HG02798 (cell line): ENCODE measurements at regions not wholly inside any gene's neighbourhood (a gene's known extent, or its start where the extent isn't known, plus 50 kb on each side); places are given as distances from the start of the nearest gene placed in this dataset.

ENCODE experiments used
- ATAC-seq: cut with Tn5 transposase; IDR thresholded peaks from one replicate; pipeline ENCODE4 v1.9.1; 2021; ENCODE audit warnings: mild to moderate bottlenecking; ENCODE audit not compliant: unreplicated experiment, poor library complexity

DNA sequence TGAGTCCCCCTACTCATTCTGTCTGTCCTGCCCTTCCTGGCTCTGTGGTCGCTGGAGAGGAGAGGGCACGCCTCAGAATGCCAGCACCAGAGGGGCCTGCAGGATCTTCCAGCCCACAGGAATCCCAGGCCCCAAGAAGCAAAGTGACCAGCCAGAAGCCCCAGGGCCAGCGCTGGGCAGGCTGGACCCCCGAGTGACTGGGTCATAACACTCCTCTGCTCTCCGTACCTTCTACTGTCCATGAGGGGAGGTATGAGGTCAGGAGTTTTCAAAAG is 102.6 kb upstream of the GPR26 start:
- no peak for ATAC-seq

DNA sequence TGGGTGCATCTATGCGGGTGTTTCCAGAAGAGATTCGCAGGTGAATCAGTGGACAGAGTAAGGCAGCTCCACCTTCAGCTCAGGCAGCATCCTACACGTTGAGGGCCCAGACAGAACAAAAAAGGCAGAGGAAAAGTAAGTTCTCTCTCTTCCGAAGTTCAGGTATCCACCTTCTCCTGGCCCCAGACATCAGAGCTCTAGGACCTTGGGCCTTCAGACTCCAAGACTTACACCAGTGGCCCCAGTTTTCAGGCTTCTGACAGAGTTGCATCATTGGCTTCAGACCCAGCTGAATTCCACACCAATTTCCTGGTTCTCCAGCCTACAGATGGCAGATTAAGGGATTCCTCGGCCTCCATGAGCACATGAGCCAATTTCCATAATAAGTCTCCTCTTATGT is 102.2 kb upstream of the GPR26 start:
- ATAC-seq: no peak

DNA sequence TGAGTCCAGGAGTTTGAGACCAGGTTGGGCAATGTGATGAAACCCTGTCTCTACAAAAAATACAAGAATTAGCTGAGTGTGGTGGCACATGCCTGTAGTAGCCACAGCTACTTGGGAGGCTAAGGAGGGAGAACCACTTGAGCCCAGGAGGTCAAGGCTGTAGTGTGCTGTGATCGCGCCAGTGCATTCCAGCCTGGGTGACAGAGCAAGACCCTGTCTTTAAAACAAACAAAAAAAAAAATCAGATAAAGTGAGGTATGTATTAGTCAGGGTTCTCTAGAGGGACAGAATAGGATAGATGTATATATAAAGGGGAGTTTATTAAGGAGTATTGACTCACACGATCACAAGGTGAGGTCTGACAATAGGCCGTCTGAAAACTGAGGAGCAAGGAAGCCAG is 101.5 kb upstream of the GPR26 start:
- no peak for ATAC-seq

DNA sequence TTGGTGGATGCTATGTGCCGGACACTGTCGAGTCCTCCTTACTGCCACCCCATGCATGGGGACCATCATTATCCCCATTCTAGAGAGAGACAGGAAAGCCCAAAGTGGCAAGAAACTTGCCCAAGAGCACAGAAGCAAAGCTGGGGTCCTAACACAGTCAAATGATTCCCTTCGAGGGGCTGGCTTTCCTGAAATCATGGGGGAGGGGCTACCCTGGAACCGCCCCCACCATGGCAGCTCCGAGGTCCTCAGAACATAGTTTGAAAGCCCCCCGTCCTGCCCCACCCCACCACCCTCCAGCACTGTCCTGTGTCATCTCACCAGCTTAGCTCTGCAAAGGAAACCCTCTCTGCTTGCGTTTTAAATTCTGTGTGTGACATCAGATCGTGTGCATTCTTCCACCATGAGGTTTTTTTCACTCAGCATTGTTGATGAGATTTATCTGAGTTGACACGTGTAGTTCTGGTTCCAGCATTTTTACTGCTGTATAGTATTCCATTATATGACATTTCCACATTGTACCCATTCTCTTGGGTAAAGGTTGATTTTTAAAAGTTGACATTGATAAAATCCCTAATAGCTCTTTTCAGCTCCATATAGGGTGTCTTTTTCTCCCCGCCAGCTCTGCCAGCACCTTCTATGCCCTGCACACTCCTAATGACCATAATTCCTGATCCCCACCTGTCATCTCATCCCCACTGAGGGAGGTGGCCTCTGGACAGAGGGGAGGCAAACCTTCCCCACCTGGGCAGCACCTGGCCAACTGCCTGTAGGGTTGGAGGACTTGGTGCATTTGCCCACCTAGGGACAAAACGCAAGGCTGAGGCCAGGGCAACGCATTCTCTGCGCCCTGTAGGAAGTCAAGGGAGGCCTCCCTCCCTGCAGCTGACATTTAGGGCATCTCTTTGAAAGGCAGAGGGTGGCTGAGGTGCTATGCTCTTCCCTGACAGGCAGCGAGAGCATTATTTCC is 100.2 kb upstream of the GPR26 start:
- ATAC-seq: no peak

DNA sequence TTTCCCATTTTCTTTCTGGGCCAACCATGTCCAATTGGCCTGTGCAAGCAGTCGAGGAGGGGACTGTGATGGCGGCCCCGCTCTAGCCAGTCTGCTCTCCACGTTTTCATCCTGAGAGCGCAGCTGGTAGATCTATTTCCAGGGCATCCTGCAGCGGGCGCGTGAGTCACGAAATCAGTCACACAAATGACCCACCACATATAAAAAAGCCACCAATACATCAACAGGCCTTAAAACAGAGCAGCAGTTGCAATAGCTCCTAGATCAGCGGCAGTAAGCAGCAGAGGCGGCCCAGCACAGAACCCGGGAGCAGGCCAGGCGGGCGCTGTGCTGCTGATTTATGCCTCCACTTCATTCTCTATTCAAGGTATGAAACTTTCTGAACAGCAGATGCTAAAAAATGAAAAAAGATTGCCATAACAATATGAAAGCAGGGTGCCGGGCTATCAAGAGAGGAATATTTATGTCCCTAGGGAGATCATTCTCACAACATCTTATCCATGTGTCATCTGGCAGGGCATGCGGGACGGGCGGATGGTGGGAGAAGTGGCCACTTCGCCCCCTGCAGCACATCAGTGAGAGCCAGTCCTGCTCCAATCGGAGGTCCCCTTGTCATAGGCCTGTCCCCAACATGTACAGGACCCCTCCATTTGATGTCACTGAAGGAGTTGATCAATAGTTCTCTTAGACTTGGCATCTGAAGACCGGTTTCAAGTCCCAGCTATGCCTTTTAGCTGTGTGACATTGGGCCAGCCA is 98.0 kb upstream of the GPR26 start:
- no peak for ATAC-seq

DNA sequence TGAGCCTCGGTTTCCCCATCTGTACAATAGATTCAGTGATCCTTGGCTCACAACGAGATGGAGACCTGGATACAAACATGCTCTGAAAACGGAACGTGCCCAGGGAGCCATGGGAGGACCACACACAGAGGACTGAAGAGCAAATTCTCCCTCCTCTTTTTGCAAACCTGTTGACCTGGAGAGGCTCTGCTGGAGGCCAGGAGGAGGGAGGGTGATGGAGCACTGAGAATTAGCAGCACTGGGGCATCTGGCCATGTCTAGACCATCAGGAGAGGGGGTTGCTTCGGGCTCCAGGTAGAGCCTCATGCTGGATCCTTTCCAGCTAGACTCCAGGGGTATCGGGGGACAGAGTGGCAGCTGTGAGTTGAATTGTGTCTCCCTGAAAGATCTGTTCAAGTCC is 97.4 kb upstream of the GPR26 start:
- ATAC-seq: no peak

DNA sequence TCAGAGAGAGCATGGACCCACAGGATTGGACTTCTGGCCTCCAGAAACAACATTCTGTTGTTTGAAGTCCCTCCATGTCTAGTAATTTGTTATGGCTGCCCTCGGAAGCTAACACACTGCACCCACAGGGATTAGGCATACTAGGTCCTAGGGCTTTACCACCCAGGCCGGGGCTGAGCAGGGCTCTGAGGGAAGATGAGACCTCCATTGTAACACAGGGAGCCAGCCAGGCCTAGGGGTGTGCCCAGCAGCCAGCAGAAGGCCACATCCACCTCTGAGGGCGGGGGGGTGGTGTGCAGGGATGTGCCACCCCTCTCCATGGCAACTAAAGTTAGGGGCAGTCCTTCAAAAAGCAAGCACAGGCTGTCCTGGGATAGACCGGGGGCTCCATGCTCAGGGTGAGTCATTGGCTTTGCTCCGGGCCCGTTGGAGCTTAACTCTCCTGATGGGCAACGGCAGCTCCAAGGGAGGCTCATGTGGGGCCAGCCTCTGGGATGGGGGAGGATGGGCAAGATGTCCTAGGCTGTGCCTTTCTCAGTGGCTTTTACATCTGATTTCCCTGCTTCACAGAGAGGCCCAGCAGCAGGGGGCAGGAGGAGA is 96.6 kb upstream of the GPR26 start:
- ATAC-seq: no peak

DNA sequence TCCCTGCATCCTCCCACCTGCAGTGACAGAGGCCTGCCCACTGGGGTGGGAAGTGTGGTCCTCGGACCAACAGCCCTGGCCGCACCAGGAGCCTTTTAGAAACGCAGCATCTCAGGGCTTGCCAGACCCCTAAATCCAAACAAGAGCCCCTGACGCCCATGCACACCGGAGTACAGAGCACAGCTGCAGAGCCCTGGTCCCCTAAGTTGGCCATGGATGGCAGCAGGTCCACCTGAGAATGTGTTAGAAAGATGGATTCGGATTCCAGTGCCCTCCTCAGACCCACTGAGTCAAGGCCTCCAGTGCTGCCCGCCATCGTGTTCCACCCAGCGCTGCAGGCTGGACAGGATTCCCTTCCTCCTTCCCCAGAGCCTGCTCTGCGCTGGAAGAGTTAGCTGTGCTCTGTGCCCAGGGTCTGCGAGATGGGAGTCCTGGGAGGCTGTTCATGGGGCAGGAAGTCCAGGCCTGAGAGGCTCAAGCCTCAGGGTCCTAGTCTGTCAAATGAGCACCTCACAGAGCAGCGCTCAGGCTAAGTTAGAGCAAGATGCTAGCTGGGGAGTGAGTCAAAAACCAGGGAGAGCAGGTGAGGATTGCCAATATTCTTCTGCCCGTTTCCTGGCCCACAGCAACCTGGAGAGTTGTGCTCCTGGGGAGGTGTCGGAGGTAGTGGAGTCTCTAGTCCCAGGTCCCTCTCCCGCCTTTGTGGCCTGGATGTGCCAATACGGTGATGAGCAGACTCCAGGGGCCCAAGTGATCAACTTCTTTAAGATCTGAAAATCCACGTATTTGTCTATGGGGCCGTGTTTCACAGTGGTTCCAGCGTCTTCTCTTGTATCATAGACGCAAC is 95.9 kb upstream of the GPR26 start:
- no peak for ATAC-seq

DNA sequence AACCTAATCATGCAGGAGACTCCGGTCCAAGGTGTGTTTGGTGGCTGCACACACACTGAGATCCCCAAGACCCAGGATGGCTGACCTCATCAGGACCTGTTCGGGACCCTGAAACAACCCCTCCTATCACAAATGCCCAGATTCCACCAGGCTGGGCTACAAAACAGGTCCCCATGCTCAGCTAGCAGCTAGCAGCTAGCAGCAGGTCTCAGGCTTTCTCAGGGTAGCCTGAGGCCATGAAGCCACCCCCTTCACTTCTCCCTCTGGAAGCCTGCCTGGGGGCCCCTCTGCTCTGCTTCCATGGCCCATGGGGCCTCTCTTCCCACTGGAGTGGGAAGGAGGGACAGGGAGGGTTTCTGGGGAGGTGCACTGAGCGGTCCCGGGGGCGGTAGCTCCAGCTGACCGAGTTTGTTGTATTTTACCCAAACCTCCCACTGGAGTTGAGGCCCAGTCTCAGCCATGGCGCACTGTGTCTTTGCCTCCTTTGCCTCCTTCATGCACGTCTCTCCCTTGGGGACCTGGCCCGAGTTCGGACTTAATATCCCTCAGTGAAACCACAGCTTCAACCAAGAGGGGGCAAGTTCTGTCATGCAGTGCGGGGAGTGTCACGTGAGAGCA is 95.1 kb upstream of the GPR26 start:
- no peak for ATAC-seq

DNA sequence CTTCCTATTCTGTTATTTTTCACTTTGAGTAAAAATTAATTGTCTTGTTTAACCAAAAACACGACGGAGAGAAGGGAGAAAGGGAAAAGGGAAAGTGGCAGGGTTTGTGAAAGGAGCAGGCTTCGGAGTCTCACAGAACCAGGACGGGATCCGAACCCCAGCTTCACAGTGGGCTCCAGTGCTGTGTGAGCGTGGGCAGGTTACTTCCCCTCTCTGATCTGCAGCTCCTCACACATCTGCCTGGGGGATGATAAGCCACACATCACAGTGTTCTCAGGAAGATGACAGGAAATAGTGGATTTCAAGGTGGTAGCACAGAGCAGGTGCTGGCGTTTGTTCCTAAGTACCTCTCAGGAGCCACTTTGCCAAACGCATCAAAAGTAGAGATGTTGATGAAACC is 94.2 kb upstream of the GPR26 start:
- no peak for ATAC-seq

DNA sequence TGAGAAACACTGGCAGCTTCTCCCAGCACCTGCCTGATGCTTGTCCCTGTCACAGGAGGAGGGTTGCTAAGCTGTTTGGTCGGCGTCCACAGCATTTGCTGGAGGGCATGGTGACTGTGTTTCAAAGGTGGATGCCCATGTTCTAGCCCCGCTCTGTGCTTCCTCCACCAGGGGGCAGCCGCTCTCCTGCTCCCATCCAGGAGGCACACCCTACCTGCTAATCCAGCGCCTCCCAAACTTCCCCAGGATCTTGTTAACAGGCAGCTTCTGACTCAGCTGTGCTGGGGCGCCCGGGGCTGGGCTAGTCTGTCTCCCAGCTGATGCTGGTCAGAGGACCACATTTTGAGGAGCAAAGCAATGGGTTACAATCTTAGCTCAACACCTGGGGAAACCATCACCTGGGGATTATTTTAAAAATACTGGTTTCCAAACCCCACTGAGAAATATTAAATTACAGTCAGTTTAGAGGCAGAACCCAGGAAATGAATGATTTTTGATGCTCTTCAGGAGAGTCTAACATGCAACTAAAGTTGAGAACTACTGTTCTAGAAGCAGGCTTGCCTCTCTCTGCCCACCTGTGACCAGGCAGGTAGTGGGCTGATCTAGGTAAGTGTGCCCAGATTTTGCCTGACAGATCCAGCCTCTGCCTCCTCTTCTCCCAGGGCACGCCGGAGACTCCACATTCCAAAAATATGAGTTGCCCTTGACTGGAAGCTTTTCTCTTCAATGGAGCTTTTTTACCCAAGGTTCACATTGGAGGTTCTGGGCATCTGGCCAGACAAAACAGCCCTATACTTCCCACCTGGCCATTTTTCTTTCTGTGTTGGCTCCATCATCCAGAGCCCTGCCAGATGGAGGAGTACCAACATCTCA is 92.7 kb upstream of the GPR26 start:
- no peak for ATAC-seq

DNA sequence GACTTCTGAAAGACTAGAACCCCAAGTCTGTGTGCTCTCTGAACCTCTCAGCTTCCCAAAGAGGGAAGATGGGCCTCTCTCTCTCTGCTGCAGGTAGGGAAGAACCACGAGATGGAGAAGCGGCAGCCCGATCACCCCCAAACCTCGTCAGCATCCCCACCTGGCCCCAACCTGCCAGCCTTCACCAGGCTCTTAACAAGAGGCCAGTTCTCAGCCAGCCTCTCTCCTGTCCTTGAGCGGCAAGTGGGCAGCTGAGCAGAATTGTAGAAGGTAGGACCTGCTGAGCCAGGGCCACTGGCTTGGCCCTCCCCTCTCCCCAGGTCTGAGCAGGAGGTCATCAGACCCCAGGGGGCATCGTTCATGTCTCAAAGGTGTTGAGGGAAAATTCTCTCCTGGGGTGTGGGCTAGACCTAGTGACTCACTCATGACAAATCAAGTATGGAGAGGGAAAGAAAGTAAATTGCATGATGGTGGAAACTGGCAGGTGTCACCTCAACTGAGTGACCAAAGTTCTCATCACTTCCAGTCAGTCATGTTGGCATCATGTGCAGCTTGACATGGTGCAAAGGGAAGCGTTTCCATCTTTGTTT is 92.0 kb upstream of the GPR26 start:
- ATAC-seq: no peak

DNA sequence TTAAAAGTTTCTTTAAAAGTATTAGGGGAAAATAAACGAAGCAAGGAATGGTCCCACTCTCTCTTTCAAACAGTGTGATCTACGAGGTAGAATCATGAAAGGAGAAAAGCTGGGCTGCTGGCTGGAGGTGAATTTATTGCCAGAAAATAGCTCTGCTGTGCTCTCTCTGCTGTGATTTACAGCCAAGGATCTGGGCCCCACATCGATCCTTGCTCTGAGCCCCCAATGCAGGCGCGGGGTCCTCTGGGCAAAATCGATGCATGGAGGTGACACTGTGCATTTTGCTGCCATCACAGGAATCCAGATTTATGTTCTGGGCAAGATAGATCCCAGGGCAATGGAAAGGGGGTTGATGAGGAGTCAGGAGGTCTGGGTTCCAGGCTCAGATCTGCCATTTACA is 91.0 kb upstream of the GPR26 start:
- ATAC-seq: no peak

DNA sequence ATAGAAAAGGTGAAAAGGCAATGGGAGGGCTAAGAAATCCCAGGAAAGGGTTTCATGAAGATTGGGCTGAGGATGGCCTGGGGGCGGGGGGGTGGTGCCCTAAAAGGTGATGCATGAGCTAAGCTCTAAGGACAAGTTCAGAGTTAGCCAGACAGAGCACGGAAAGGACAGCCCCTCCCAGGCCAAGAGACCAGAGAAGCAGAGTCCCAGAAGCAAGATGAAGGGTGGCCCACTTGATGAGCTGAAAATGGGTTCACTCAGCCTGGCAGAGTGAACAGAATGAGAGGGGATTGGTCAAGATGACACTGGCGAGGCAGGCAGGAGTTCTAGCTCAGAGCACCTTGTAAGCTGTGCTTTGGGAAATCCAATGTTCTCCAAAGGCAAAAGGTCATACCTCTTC is 89.4 kb upstream of the GPR26 start:
- ATAC-seq: no peak

DNA sequence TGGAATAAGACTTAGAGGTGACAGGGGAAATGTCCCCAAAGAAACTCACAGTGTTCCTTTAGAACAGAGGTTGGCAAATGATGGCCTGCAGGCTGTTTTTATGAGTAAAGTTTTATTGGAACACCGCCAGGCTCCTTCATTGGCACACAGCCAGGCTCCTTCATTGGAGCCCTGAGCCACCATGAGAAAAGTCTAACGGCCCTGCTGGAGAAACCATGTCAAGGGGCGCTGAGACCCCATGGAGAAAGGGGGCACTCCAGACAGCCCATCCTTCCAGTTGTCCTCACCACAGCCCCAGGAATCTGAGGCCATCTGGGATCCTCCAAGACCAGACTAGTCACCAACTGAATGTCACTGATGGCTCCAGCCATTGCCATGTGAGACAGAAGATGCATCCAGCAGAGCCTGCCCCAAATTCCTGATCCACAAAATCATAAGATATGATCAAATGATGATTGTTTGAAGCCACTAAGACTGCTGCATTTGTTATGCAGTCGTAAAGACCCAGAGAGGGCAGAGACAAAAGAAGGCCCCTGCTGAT is 88.2 kb upstream of the GPR26 start:
- no peak for ATAC-seq

DNA sequence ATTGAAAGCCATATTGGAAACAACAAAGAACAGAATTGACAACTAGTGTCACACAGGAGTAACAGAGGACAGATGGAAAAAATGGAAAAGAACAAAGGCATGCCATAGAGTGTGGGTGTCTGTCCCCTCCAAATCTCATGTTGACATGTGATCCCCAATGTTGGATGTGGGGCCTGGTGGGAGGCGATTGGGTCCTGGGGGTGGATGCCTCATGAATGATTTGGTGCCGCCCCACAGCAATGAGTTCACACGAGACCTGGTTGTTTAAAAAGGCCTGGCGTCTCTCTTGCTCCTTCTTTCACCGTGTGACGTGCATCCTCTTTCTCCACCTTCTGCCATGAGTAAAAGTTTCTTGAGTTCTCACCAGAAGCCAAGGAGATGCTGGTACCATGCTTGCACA is 87.4 kb upstream of the GPR26 start:
- ATAC-seq: no peak

DNA sequence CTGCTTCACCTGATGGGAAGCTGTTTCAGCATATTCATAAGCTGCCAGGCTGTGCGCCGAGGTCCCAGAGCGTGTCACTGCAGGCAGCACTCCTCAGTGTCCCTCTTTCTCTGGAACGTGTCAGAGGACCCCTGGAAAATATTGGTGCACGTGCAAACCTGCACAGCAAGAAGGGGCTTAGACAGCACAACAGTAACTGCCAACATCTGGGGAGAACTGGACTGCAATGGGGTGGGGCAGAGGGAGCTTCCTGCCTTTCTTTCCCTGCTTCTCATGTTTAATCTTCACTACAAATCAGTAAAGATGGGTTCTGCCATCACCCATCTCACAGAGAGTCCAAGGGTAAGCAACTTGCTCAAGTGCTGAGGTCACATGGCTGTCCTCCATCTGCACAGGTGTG is 86.5 kb upstream of the GPR26 start:
- ATAC-seq: no peak

DNA sequence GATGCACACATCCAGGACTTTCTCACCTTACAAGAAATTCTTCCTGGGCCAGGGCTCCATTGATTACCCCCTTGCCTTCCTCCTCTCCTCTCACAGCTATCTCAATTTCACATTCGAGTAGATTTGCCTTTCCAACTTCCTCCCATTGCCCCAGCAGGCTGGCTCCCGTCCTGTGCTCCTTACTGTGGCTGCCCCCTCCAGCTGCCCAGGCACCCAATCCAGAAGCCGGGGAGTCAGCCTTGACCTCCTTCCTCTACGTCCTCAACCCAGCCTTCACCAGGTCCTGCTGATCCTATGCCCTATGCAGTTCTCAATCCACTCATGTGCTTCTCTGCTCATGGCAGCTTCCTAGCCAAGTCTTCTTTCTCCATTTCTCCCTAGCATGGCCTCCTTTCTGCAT is 85.7 kb upstream of the GPR26 start:
- ATAC-seq: no peak

DNA sequence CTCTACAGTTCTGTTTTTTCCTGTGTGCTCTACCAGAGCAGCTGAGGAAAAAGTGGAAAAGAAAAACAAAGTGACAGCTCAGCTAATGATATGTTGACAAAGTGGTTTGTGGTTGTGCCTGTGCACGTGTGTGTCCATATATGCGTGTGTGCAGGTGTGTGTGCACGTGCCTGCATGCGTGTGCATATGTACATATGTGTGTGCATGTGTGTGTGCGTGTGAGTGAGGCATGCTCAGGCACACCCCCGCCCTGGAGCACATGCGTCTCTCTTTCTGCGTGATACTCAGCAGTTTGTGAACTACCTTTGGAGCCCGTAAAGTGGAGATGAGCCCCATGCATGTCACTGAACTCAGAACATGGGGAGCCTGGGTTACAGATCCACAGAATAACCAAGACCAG is 84.5 kb upstream of the GPR26 start:
- no peak for ATAC-seq
